ENCODE measurements at regions not wholly inside any gene's neighbourhood (a gene's known extent, or its start where the extent isn't known, plus 50 kb on each side); places are given as distances from the start of the nearest gene placed in this dataset.

- DNase-seq: no peak
Observed at GRCh38 chr2:118738106-118738505, 109.3 kb downstream of the EN1 start.

- DNase-seq: no peak
Observed at GRCh38 chr2:118737684-118738083, 109.8 kb downstream of the EN1 start.

- no peak for DNase-seq
Observed at GRCh38 chr2:118732432-118732831, 115.0 kb downstream of the EN1 start.

GRCh38 chr2:118731413-118731812 lies 116.0 kb downstream of the EN1 start:
- DNase-seq: no peak

- no peak for DNase-seq
Observed at GRCh38 chr2:118730405-118730804, 117.0 kb downstream of the EN1 start.

- no peak for DNase-seq
Observed at GRCh38 chr2:118729760-118730159, 117.7 kb downstream of the EN1 start.

- DNase-seq: no peak
Observed at GRCh38 chr2:118728984-118729383, 118.5 kb downstream of the EN1 start.

GRCh38 chr2:118726821-118727220 lies 120.6 kb downstream of the EN1 start:
- DNase-seq: no peak

- DNase-seq: no peak
Observed at GRCh38 chr2:118723394-118723793, 124.1 kb downstream of the EN1 start.

- no peak for DNase-seq
Observed at GRCh38 chr2:118722976-118723375, 124.5 kb downstream of the EN1 start.

- DNase-seq: no peak
Observed at GRCh38 chr2:118721817-118722551, 125.5 kb downstream of the EN1 start.

- no peak for DNase-seq
Observed at GRCh38 chr2:118720866-118721265, 126.6 kb downstream of the EN1 start.

- no peak for DNase-seq
Observed at GRCh38 chr2:118718921-118719320, 128.5 kb downstream of the EN1 start.

- no peak for DNase-seq
Observed at GRCh38 chr2:118716102-118716501, 131.3 kb downstream of the EN1 start.

GRCh38 chr2:118714118-118714517 lies 133.3 kb downstream of the EN1 start:
- no peak for DNase-seq

GRCh38 chr2:118711603-118712002 lies 135.8 kb downstream of the EN1 start:
- DNase-seq: no peak

GRCh38 chr2:118710481-118710880 lies 137.0 kb downstream of the EN1 start:
- DNase-seq: no peak

GRCh38 chr2:118709786-118710185 lies 137.7 kb downstream of the EN1 start:
- no peak for DNase-seq

GRCh38 chr2:118706844-118707243 lies 140.6 kb downstream of the EN1 start:
- no peak for DNase-seq

- DNase-seq: no peak
Observed at GRCh38 chr2:118706371-118706770, 141.1 kb downstream of the EN1 start.

- DNase-seq: no peak
Observed at GRCh38 chr2:118705032-118705431, 142.4 kb downstream of the EN1 start.

- DNase-seq: no peak
Observed at GRCh38 chr2:118699447-118700175, 147.8 kb downstream of the EN1 start.

- DNase-seq: no peak
Observed at GRCh38 chr2:118698564-118698963, 148.9 kb downstream of the EN1 start.

- DNase-seq: no peak
Observed at GRCh38 chr2:118697781-118698180, 149.7 kb downstream of the EN1 start.

All from GOT3 (cell line).